Testis (tissue), 2 donors: ENCODE measurements at regions not wholly inside any gene's neighbourhood (a gene's known extent, or its start where the extent isn't known, plus 50 kb on each side); places are given as distances from the start of the nearest gene placed in this dataset.

ENCODE experiments used
- DNase-seq: peaks from one replicate; pipeline ENCODE4 v3.0.0-alpha.2; 2019
- H3K27ac ChIP-seq, 2 donors: fragments of 200-600 bp; sonication (generic); one replicate each; pipeline ENCODE4 v1.5.1; 2019
- H3K27me3 ChIP-seq: fragments of 200-600 bp; sonication (generic); one replicate; pipeline ENCODE4 v1.5.1; 2019
- H3K36me3 ChIP-seq: fragments of 200-600 bp; sonication (generic); one replicate; pipeline ENCODE4 v1.5.1; 2017; ENCODE audit warnings: low read depth; ENCODE audit errors: missing control alignments
- H3K4me1 ChIP-seq: fragments of 200-600 bp; sonication (generic); one replicate; pipeline ENCODE4 v1.5.1; 2019
- H3K4me3 ChIP-seq, 2 donors: fragments of 200-600 bp; sonication (generic); one replicate each; pipeline ENCODE4 v1.5.1; 2017 to 2019
- H3K9me3 ChIP-seq: fragments of 200-600 bp; sonication (generic); one replicate; pipeline ENCODE4 v1.5.1; 2017
- CTCF ChIP-seq, 3 experiments: fragments of 450-650 bp in 2 of 3; fragments of 200-600 bp in 1 of 3; sonication (generic) in 1 of 3; IDR thresholded peaks; one replicate each; pipeline ENCODE4 v1.5.1; 2016 to 2019; ENCODE audit warnings: antibody characterized with exemption in 3 of 3, mild to moderate bottlenecking in 2 of 3, moderate library complexity in 1 of 3
- POLR2A ChIP-seq: fragments of 450-650 bp; IDR thresholded peaks from one replicate; pipeline ENCODE4 v1.6.1; 2017; ENCODE audit warnings: antibody characterized with exemption, mild to moderate bottlenecking, moderate library complexity
- WGBS, 2 donors: methylation state at CpG; one replicate each; pipeline ENCODE4 v1.1.5; 2018; 5-methylcytosine and 5-hydroxymethylcytosine counted together
- intact Hi-C: fragments of 100-400 bp; cut with DNase I; formaldehyde crosslinking; loops from one replicate; pipeline ENCODE4 v1.15.1; 2023; ENCODE audit warnings: low total_unique reads

- no peak overlapping the region for H3K4me3 ChIP-seq
- intact Hi-C loops: no loop called here
- no peak for TF ChIP-seq CTCF (IDR thresholded peaks at IDR 0.05)
- no peak overlapping the region for H3K27ac ChIP-seq
- no peak for DNase-seq
- H3K36me3 ChIP-seq: no peaks in the 10 kb centered on the region
- H3K4me1 ChIP-seq: no peaks in the 10 kb centered on the region
- H3K9me3 ChIP-seq: no peaks in the 10 kb centered on the region
- 81 to 93% methylated on average over 3 of the region's 3 CpGs for WGBS, 2 donors
- H3K27me3 ChIP-seq: no peaks in the 10 kb centered on the region
Observed at GRCh38 chr7:136692221-136692620, 176.2 kb upstream of the CHRM2 start.

DNA sequence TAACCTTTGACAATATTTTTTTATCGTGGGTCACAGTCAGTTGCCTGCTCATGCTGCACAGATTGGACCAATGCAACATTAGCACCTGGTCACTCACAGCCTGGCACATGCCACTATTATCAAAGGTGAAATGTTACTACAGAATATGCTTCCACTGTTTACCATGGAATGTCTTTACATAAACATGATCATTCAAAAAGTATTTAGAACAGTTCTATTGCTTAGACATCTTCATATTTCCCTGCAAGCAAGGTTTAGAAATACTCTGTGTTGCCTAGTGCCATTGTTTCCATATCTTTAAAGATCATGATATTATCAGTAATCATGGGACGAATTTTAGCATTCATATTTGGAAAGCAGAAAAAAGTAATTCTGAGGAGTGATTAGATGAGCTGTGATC is 179.9 kb upstream of the CHRM2 start:
- H3K27me3 ChIP-seq: no peaks in the 10 kb centered on the region
- intact Hi-C loops: no loop called here
- H3K4me3 ChIP-seq: no peak overlapping the region
- WGBS, 2 donors: 80 to 81% methylated on average over 2 of the region's 2 CpGs
- no peaks in the 10 kb centered on the region for H3K36me3 ChIP-seq
- no peak for DNase-seq
- H3K9me3 ChIP-seq: no peaks in the 10 kb centered on the region
- H3K27ac ChIP-seq: no peak overlapping the region
- TF ChIP-seq POLR2A: no peak
- no peak for TF ChIP-seq CTCF (IDR thresholded peaks at IDR 0.05)
- no peaks in the 10 kb centered on the region for H3K4me1 ChIP-seq

DNA sequence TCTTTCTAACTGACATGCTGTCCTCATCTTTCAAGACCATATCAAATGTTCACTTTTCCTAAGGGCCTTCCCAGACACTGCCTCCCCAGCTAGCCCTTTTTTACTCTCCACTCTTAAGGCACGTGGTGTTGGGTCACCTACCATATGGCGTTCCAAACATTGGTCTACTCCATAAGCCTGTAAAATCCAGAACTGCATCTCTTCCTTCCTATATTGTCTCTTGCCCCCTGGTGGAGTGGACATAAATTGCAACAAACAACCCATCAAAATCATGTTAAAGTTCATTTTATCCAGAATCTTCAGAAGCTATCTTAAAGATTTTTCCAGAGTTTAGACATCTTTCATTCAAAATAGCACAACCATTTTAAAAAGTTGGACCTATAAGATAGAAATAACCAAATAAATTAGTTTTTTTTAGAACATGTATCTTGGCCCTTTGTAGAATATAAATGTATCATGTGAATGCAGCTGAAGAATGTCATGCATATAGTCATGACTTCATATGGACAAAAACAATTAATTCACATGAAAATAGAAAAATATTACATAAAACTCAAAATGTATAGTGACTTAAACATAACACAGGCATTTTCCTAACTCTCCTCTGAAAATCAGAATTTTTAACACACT is 180.6 kb upstream of the CHRM2 start:
- Histone ChIP-seq H3K27ac (no peak overlapping the region), H3K9me3 (no peaks in the 10 kb centered on the region), H3K4me1 (no peaks in the 10 kb centered on the region), H3K27me3 (no peaks in the 10 kb centered on the region), H3K36me3 (no peaks in the 10 kb centered on the region), H3K4me3 (no peak overlapping the region)
- 55 to 70% methylated on average over 2 of the region's 2 CpGs for WGBS, 2 donors
- peak; percentile 56 for DNase-seq
- peak; percentile 15 to 67 (median 42) for TF ChIP-seq CTCF (IDR thresholded peaks at IDR 0.05)
- TF ChIP-seq POLR2A: no peak
- intact Hi-C loops: no loop called here

DNA sequence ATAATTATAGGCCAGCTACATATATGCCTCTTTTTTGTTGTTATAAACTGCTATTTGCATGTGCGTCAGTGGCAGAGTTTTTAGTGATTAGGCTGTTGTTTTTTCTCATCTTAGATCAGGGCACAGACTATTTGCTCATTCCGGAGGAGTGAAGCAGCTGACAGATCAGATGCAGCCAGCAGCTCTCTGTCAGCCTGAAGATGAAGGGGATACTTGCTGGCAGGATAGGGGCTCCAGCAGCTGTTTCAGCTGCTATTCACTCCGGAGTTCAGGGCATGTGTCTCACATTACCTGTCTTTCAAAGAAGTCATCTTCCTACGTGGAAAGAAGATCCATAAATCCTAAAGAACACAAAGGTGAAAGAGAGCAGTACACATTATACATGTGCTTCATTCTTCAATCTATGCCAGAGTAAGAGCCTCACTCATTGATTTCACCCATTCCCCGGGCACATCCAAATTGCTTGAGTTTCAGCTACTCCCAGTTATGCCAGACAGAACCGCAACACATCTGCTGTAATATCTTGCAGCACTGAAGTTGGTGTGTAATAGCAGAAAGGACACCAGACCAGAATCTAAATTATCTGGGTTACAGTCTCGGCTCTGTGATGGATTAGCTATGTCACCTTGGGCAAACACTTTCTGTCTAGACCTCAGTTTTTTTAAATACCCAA is 182.8 kb upstream of the CHRM2 start:
- 52 to 58% methylated on average over 7 of the region's 7 CpGs for WGBS, 2 donors
- no peak for DNase-seq
- Histone ChIP-seq H3K4me1 (no peaks in the 10 kb centered on the region), H3K27me3 (no peaks in the 10 kb centered on the region), H3K4me3 (no peak overlapping the region), H3K9me3 (no peaks in the 10 kb centered on the region), H3K27ac (no peak overlapping the region), H3K36me3 (no peaks in the 10 kb centered on the region)
- TF ChIP-seq POLR2A (no peak), CTCF (IDR thresholded peaks at IDR 0.05) (no peak)
- intact Hi-C loops: no loop called here
